GM19397 (cell line): ENCODE measurements at regions not wholly inside any gene's neighbourhood (a gene's known extent, or its start where the extent isn't known, plus 50 kb on each side); places are given as distances from the start of the nearest gene placed in this dataset.
A peak's percentile ranks its signal among the peaks of the same experiment; 100 is the strongest.

Experiments used
- ATAC-seq: cut with Tn5 transposase; IDR thresholded peaks from one replicate; pipeline ENCODE4 v1.9.1; 2021; ENCODE audit warnings: mild to moderate bottlenecking, moderate library complexity; ENCODE audit not compliant: unreplicated experiment

GRCh38 chr18:77650799-77651385 is 401.2 kb downstream of the GALR1 start:
- ATAC-seq: peak; percentile 92

DNA sequence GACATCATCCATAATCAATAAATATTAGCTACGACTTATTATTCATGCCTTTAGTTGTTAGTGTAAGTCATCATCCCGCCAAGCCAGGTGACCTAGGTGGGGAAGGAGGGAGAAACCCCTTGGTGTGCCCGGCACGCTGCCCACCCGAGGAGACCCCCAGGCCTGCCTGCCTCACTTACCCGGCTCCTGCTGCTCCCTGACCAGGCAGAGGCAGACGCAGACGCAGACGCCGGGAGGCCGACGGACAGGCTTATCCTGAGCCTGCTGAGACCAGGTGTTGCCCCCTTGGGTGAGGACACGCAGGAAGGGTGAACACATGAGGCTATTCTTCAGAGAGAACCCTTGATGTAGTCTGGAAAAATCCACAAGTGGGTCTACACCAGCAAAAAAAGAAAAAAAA is 401.8 kb downstream of the GALR1 start:
- ATAC-seq: no peak

- ATAC-seq: no peak
Observed at GRCh38 chr18:77653792-77654191, 404.1 kb downstream of the GALR1 start.

DNA sequence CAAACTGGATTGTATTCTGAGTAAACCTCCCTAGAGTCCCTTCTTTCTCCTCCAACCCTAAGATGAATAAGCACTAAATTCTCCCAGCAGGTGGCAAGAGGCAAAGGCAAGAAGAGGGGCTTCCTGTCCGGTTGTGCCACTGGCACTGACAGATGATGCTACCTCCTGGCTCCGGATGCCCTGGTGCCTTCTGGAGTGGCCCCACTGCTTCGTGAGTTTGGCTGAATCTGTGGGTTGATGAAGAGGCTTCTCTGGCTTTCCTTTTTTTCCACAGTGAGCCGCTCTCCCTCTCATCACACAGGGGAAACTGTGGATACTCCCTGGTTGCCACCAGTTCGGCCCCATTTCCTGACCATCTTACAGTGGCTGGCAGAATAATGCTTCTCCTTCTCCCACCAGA is 404.7 kb downstream of the GALR1 start:
- ATAC-seq: no peak

GRCh38 chr18:77657651-77658298 is 408.1 kb downstream of the GALR1 start:
- no peak for ATAC-seq

DNA sequence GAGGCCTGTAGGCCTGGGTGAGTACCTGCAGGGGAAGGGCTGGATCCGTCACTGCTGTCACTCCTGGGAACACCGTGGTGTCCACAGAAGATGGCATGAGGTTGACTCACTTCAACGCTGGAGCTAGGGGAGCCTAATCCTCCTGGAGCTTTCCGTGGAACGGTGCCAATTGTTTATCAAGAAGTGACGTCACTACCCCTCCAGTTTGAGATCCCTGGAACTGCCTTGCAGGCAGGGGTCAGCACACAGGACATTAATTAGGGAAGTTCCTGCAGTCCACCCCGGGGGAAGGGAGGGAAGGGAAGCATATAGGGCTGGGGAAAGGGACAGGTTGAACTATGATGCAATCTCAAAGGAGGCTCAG is 408.6 kb downstream of the GALR1 start:
- no peak for ATAC-seq

GRCh38 chr18:77658751-77659448 is 409.3 kb downstream of the GALR1 start:
- no peak for ATAC-seq

- no peak for ATAC-seq
Observed at GRCh38 chr18:77666613-77667012, 417.0 kb downstream of the GALR1 start.

- no peak for ATAC-seq
Observed at GRCh38 chr18:77668219-77668618, 418.6 kb downstream of the GALR1 start.

DNA sequence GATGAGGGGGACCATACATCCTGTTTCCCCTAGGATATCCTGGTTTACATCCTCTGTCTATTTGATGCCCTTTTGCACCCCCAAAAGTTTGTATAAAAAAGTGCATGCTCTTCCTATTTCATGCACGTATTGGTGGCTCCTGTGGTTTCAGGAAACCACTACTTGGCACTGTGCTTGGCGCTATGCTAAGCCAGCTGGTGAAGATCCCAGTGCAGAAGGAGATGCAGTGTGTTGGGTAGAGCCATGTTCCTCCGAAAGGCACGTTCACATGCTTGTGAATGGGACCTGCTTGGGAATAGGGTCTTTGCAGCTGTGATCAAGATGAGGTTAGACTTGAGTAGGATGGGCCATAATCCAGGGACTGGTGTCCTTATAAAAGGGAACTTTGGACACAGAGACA is 419.7 kb downstream of the GALR1 start:
- no peak for ATAC-seq

GRCh38 chr18:77671456-77672167 is 422.0 kb downstream of the GALR1 start:
- ATAC-seq: no peak

DNA sequence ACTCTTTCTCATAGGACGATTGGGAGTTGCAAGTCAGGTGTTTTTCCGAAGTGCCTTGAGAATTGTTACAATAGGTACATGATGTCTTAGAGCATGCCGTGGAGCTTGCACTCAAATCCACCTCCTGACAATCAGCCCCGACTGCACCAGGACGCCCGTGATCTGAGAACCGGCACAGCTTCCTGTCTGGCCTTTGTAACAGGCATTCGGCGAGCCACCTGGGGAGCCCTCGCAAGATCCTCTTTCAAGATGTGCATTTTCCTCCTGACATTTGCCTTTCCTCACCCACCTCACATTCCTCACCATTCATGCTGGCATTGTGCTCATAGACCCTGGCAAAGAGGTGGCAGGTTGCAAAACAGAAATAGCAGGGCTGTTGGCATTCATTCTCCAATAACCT is 427.3 kb downstream of the GALR1 start:
- no peak for ATAC-seq

- ATAC-seq: no peak
Observed at GRCh38 chr18:77677536-77677935, 427.9 kb downstream of the GALR1 start.

DNA sequence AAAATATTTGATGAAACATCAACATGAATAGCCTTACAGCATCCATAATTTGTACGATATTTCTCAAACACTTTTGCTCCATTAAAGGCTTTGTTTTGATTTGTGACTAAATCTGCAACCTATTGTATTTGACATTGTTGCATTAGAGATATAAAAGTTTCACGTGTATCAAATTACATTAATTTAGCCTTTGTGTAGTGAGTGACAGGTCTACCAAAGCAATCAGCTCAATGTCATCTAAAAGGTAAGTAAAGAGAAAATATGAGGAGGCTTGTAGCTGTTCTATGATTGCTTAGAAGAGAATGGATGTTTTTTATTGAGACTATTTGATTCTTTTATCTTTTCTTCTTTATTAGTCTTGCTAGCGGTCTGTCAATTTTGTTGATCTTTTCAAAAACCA is 430.2 kb downstream of the GALR1 start:
- ATAC-seq: no peak

DNA sequence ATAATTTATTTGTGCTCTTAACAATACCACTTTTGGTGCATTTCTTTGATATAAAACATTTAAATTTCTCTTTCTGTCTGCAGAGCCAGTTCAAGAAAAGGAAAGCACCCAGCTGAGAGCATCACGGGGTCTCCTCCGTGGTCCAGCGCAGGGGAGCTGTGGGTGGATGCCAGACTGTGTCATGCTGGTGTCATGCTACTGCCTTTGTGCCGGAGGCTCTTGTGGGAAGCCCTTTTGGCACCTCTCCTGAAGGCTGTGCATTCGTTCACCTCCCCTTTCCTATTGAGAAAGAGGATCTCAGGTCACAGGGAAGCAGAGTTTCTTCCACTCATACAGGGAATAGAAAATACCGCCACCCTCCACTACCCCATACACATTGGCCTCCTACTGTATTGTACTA is 450.4 kb downstream of the GALR1 start:
- ATAC-seq: no peak

DNA sequence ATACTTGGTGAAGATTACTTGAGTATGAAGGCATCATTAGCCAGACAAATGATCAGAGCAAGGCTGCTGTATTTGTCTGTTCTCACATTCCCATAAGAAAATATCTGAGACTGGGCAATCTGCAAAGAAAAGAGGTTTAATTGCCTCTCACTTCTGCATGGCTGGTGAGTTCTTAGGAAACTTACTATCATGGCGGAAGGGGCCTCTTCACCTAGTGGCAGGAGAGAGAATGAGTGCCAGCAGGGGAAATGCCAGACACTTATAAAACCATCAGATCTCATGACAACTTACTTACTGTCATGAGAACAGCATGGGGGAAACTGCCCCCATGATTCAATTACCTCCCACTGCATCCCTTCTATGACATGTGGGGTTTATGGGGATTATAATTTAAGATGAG is 452.3 kb downstream of the GALR1 start:
- no peak for ATAC-seq

DNA sequence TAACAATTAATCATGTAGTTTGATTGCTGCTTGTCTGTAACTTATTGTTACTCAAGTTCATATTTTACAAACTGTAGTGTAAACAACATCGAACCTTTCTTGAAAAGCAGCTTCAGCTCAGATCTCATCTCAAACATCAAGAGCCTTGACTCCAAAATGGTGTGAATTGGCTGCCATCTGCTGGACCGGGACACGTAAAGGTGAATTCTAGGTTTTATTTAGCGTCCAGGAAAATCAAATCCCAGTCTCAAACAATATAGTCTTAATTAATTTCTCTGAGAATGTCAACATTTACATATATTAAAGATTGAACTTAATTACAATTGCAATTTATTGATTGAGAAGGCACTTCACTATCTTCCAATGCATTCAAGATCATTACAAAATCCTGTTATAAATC is 453.0 kb downstream of the GALR1 start:
- ATAC-seq: no peak

GRCh38 chr18:77705301-77705700 is 455.7 kb downstream of the GALR1 start:
- ATAC-seq: no peak

DNA sequence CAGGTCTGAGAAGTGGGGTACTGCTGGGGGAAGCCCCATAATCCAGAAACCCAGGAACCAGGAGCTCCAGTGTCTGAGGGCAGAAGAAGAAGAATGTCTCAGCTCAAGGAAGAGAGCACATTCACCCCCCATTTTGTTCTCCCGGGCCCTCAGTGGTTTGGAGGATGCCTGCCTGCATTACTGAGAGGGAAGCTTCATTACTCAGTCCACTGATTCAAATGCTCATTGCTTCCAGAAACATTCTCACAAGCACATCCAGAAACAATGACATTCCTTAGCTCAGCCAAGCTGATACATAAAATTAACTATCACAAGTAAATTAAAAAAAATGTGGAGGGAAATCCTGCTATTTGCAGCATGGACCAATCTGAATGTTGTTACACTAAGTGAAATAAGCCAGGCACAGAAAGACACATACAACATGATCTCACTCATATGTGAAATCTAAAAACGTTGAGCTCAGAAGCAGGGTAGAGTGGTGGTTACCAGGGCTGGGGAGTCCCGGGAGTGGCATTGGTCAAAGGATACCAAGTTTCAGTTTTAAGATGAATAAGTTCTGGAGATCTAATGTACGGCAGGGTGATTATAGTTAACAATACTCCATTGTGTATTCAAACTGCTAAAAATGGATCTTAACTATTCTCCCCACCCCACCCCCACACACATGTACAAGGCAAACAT is 459.3 kb downstream of the GALR1 start:
- peak; percentile 84 for ATAC-seq

GRCh38 chr18:77711096-77711495 is 461.4 kb downstream of the GALR1 start:
- ATAC-seq: no peak

DNA sequence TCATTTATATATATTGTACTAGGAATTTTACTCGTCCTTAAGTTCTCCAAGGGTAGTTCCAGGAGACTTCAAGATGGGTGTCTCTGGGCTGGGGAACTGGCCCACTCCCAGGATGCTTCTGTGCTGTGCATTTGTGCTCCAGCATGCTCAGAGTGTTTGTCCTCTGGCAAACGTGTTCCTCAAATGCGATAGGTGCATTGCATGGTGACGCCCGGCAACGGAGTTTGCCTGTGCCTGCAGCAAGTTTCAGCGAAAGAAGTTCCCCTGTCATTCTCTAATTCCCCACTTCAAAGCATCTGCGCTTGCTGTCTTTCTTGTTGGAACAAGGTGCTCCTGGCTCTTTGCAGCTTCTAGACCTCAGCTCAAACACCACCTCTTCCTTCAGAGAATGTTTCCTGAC is 465.1 kb downstream of the GALR1 start:
- ATAC-seq: no peak
